Testis (tissue), 2 donors: ENCODE measurements at regions not wholly inside any gene's neighbourhood (a gene's known extent, or its start where the extent isn't known, plus 50 kb on each side); places are given as distances from the start of the nearest gene placed in this dataset.

Source experiments
- CTCF ChIP-seq, 3 experiments: fragments of 450-650 bp in 2 of 3; fragments of 200-600 bp in 1 of 3; sonication (generic) in 1 of 3; IDR thresholded peaks; one replicate each; pipeline ENCODE4 v1.5.1; 2016 to 2019; ENCODE audit warnings: antibody characterized with exemption in 3 of 3, mild to moderate bottlenecking in 2 of 3, moderate library complexity in 1 of 3
- POLR2A ChIP-seq: fragments of 450-650 bp; IDR thresholded peaks from one replicate; pipeline ENCODE4 v1.6.1; 2017; ENCODE audit warnings: antibody characterized with exemption, mild to moderate bottlenecking, moderate library complexity

GRCh38 chr1:14009582-14009981, 309.6 kb downstream of the PRDM2 start:
- no peak for TF ChIP-seq CTCF (IDR thresholded peaks at IDR 0.05)
- TF ChIP-seq POLR2A: no peak
